ENCODE measurements at regions not wholly inside any gene's neighbourhood (a gene's known extent, or its start where the extent isn't known, plus 50 kb on each side); places are given as distances from the start of the nearest gene placed in this dataset.
"Not testable (repeated sequence)": the region's sequence is repeated elsewhere in the genome, so short reads cannot be mapped to it uniquely, and the experiment has no call there.

GRCh38 chr6:85008296-85009009 is 244.1 kb upstream of the TBX18 start:
- no peak for DNase-seq (ENCODE audit: low spot score)

- no peak for DNase-seq (ENCODE audit: low spot score)
Observed at GRCh38 chr6:85006362-85006761, 242.0 kb upstream of the TBX18 start.

DNA sequence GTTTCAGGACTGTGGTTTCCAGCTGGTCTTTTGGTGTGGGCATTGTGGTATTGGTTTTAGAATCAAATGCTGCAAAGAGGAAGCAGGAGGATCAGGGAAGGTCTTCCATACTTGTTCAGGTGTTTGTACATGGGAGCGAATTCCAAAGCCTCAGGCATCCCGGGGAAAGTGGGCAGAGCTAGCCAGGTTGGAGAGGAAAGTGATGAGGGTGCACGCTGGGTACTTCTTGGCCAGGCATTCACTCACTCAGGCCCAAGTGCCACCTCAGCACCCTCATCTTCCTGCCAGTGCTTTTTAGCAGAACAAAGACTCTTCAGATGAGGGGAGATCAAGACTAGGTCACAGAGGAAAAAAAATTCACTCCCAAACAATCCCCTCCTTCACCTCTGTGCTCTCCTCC is 241.1 kb upstream of the TBX18 start:
- no peak for DNase-seq (ENCODE audit: low spot score)

DNA sequence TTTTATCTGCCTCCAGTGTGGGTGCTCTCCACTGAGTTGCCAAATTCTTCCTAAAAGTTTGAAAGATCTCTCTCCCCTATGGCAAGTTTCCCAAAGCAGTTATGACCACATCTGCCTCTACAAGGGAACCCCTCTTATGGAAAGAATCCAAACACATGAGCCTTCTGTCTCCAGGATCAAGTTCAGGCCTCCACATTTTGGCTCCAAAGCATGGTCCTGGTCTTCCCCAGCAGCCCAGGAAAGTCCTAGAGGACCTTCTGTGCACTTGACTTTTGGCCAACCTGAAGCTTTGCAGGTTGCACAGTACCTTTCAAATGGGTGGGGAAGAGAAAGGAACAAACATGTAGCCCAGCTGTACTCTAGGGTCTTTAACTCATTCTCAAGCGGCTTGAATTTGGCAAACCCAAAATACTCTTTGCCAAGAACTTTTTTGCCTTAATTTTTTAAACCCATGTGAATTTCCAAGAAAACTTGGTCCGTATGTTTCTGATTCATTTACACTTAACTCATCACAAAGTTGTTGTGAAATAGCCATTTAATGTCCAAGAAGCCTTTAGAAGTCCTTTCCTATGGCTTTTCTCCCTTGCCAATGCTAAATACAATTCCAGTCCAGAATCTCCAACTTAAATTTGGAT is 240.1 kb upstream of the TBX18 start:
- DNase-seq (ENCODE audit: low spot score), result no peak

DNA sequence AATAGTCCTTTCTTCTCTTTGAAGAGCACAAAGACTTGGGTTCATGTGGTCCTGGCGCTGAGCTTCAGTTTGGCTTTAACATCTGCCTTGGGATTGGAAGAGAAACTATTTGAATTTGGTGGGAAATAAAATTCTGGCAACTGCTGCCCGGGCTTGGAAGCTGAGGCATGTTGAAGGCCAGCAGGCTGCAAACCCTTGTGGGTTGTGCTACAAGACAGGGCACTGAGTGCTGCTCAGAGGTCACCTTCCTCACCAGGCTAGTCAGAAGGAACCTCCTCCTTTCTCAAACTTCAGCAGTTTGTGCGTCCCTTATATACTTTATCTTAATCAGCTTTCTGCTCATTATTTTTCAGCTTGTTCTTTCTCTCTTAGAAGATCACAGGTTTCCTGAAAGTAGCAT is 238.4 kb upstream of the TBX18 start:
- DNase-seq (ENCODE audit: low spot score), result no peak

- no peak for DNase-seq (ENCODE audit: low spot score)
Observed at GRCh38 chr6:85000001-85000400, 235.6 kb upstream of the TBX18 start.

DNA sequence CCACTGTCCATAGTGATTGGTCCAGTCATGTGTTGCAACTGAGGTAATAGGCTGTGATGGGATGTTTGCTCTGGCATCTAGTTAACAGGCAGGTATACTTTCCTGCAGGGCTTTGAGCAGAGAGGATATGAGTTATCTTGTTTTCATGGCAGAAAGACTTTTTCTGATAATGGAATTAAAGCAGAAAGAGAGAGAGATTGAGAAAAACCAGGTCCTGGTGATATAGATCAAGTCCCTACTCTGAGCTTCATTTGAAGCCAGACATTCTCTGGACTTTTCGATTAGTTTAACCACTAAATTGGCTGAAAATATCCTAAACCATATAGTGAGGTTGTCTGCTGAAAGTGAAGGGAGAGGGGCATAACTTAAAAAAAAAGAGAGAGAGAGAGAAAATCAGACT is 233.8 kb upstream of the TBX18 start:
- no peak for DNase-seq (ENCODE audit: low spot score)

GRCh38 chr6:84988766-84989165 is 224.4 kb upstream of the TBX18 start:
- DNase-seq (ENCODE audit: low spot score), result not testable (repeated sequence)

DNA sequence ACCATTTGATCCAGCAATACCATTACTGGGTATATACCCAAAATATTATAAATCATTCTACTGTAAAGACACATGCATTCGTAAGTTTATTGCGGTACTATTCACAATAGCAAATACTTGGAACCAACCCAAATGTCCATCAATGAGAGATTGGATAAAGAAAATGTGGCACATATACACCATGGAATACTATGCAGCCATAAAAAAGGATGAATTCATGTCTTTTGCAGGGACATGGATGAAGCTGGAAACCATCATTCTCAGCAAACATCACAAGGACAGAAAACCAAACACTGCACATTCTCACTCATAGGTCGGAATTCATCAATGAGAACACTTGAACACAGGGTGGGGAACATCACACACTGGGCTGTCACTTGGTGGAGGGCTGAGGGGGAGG is 221.1 kb upstream of the TBX18 start:
- DNase-seq (ENCODE audit: low spot score), result not testable (repeated sequence)

- DNase-seq (ENCODE audit: low spot score), result no peak
Observed at GRCh38 chr6:84979541-84979940, 215.1 kb upstream of the TBX18 start.

DNA sequence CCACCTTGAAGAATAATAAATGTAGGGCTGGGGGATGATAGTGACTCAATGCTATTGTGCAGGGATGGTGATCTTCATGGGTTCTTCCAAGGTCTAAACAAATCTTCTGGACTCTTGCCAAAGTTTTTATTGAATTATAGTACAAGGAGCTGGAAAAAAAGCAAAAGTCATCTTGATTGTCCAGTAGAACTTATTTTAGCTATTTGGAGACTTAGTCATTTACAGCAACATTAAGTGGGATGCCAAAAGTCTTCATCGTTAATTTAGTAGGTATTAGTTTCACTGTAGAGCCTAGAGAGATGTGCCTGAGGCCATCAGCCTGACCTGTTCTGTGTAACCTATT is 212.9 kb upstream of the TBX18 start:
- no peak for DNase-seq (ENCODE audit: low spot score)

DNA sequence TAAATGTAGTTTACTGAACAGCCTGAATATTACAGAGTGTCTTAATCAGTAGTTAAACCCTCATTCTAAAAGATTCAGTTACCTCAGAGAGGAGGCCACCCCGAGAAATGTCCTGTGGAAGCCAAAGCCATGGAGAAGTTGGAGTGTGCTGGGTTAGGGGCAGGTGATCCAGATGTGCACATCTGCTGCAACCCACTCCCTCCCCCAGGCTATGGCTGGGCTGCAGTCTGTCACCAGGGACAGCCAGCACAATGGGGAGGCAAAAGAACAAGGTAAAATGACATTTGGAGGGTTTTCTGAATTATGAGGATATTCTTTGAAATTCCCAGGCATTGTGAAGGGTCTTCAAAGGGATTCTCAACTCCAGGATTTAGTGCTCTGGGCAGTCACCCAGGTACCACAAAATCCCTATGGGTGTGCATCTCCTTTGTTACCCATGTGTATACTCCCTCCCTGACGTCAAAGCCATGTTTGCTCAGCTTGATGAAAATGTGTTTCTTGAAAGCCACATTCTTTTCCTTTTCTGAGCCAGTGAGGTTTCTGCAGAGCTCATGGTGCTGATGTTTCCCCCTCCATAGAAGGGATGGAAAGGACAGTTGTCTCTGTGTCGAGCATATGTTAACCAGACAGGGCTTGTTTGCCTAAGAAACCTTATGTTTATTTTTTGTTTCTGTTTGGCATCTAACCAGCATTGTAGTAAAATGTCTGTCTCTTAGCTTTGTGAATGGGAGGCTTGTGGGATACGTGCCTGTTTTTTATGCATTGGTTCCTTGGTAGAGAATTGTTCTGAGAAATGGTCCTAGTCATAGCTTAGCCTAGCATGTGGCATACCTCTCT is 212.3 kb upstream of the TBX18 start:
- DNase-seq (ENCODE audit: low spot score), result no peak

DNA sequence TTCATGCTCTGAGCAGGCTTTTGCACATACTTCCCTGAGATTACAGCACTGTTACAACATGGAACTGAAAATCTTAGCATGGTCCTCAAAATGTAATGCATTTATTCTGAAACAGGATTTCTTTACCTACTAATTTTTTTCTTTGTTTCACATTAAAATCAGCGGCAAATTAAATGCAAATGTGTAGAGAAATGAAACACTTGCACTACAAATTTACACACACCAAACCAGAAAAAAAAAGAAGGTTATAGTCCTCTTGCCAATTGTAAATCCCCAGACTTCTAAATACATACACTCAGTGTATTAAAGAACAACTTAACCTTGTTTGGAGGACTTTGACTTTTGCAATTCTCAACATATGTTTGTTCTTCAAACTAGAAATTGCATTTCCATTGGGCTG is 210.9 kb upstream of the TBX18 start:
- DNase-seq (ENCODE audit: low spot score), result no peak

GRCh38 chr6:84973606-84974005 is 209.2 kb upstream of the TBX18 start:
- no peak for DNase-seq (ENCODE audit: low spot score)

DNA sequence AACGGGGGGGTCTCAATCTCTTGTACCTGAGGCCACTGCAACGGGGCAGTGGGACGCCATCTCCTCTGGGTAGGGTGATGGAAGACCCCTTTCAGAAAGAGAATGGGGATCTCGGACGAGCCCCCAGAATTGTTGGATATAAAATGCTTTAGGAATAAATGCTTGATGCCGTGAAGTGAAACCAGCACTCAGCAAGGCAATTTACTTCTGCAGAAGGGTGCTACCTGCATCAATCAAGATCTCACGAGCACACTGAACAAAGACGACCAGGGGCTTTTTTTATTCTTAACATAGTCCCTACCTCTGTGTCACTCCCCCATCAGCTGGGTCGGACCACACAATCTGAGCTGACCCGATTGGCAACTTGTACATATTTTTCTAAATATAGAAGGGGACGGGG is 203.6 kb upstream of the TBX18 start:
- no peak for DNase-seq (ENCODE audit: low spot score)

GRCh38 chr6:84967389-84967788 is 203.0 kb upstream of the TBX18 start:
- DNase-seq (ENCODE audit: low spot score), result peak; percentile 17

GRCh38 chr6:84953111-84953755 is 188.8 kb upstream of the TBX18 start:
- DNase-seq (ENCODE audit: low spot score), result no peak

GRCh38 chr6:84944926-84945325 is 180.5 kb upstream of the TBX18 start:
- not testable (repeated sequence) for DNase-seq (ENCODE audit: low spot score)

DNA sequence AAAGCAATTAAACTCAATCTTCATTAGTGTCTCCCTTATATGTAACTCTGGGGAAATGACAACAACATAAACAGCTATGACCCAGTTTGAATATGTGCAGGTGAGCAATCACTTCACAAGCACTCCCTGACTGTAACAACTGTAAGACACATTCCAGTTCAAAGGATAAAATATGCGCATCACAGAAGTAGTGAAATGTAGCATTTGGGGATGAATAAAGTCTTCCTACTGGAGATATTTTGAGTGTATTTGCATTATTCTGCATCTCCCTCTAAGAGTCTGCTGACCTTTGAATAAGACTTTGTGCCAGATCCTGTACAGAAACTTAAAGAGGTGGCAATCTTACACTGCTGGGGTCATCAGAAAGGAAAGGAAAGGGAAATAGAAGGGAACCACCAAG is 179.5 kb upstream of the TBX18 start:
- no peak for DNase-seq (ENCODE audit: low spot score)

DNA sequence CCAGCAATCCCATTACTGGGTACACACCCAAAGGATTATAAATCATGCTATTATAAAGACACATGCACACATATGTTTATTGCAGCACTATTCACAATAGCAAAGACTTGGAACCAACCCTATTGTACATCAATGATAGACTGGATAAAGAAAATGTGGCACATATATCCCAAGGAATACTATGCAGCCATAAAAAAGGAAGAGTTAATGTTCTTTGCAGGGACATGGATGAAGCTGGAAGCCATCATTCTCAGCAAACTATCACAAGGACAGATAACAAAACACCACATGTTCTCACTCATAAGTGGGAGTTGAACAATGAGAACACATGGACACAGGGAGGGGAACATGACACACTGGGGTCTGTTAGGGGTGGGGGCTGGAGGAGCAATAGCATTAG is 177.2 kb upstream of the TBX18 start:
- not testable (repeated sequence) for DNase-seq (ENCODE audit: low spot score)

GRCh38 chr6:84929212-84929611 is 164.8 kb upstream of the TBX18 start:
- no peak for DNase-seq (ENCODE audit: low spot score)

DNA sequence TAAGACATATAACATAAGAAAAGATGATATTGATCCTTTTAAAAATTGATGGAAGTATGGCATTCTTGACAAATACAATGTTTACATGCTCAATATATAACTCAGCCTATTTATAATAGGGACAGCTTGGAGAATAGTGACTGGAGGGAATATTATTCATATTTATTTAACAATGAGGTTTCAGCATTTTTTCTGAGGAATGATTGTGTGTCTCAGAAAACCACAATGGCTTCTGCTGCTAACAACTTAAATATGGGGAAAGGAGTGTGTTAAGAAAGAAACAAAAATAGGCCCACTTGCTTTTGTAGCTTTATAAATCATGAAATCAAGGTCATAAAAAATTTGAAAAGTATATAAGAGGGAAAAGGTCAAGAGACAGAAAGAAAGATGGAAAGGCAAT is 163.2 kb upstream of the TBX18 start:
- no peak for DNase-seq (ENCODE audit: low spot score)

Data from Ammon's horn (tissue), 1 donor.